G401 (cell line): ENCODE measurements at regions not wholly inside any gene's neighbourhood (a gene's known extent, or its start where the extent isn't known, plus 50 kb on each side); places are given as distances from the start of the nearest gene placed in this dataset.

Source experiments
- DNase-seq: peaks from one replicate; pipeline ENCODE4 v3.0.0-alpha.2; 2015; ENCODE audit warnings: low spot score
- in situ Hi-C: cut with HindIII; loops from 2 replicates; pipeline ENCODE4 v1.10.0; 2016; ENCODE audit warnings: low sequenced_read_pairs, mixed read lengths

GRCh38 chr1:194512957-194513356, 1326.5 kb upstream of the B3GALT2 start:
- no peak for DNase-seq
- in situ Hi-C loops = no loop called here

DNA sequence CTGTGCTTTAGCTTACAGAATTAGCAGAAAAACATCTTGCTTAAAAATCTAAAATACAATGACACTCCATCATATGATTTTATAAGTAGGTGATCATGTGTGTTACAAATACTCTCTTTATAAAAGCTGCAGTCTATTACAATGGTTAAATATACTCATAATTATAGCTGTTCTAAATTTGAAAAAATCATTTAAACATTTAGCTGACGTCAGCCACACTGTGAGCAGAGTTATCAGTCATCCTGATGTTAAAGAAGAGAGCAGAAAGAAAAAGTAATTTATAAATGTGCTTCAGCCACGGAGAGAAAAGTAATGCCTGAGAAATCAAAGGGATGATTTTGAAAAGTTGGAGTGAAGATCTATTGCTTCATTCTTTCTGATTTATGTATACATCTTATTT, 1325.9 kb upstream of the B3GALT2 start:
- in situ Hi-C loops = no loop called here
- no peak for DNase-seq

DNA sequence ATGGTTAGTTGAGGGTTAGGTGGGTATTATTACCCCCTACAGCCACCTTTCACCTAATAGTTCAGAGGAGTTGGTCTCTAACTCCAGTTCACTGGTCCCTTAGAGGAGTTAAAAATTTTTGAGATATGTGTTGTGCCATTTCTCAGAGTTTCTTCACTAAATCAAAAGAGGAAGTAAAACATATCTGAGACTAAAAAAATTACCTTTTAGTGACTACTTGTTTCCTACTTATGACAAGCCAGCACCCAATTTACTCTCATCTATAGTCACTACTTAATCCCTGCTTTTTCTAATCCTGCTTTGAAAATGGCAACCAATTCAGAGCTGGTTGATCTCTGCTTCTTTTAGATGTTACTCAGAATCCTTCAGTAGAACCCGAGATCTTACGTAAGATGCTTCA, 1316.8 kb upstream of the B3GALT2 start:
- DNase-seq = no peak
- in situ Hi-C loops = no loop called here

GRCh38 chr1:194495434-194495833, 1309.0 kb upstream of the B3GALT2 start:
- in situ Hi-C loops = no loop called here
- DNase-seq = no peak

GRCh38 chr1:194487172-194487571, 1300.8 kb upstream of the B3GALT2 start:
- in situ Hi-C loops = no loop called here

GRCh38 chr1:194485432-194485831, 1299.0 kb upstream of the B3GALT2 start:
- no peak for DNase-seq

More at GRCh38 chr1:194487172-194487571, 1300.8 kb upstream of the B3GALT2 start:
- DNase-seq = no peak

GRCh38 chr1:194478731-194479130, 1292.3 kb upstream of the B3GALT2 start:
- DNase-seq = no peak
- in situ Hi-C loops = no loop called here

More at GRCh38 chr1:194485432-194485831, 1299.0 kb upstream of the B3GALT2 start:
- in situ Hi-C loops = no loop called here

DNA sequence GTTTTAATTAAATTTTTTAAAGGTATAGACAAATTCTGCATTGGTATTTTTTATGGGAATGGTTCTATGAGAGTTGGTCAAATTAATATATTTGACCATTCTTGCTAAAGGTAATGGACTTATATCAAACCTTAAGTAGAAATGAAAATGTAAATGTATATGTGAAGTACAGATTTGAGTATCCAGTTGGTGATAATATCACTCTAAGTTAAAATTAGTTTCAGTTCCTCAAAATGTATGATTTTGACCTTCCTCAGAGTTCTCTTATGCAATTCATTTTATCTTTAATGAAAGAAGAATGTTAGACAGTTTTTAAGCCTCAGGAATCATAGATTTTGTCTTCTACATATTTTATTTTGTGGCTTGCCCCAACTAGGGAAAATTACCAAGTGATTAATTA, 1291.5 kb upstream of the B3GALT2 start:
- DNase-seq = no peak
- in situ Hi-C loops = no loop called here

- in situ Hi-C loops = no loop called here
Observed at GRCh38 chr1:194476872-194477271, 1290.5 kb upstream of the B3GALT2 start.

GRCh38 chr1:194476351-194476750, 1289.9 kb upstream of the B3GALT2 start:
- no peak for DNase-seq
- in situ Hi-C loops = no loop called here

More at GRCh38 chr1:194476872-194477271, 1290.5 kb upstream of the B3GALT2 start:
- no peak for DNase-seq

- DNase-seq = no peak
- in situ Hi-C loops = no loop called here
Observed at GRCh38 chr1:194474701-194475100, 1288.3 kb upstream of the B3GALT2 start.

GRCh38 chr1:194473766-194474165, 1287.4 kb upstream of the B3GALT2 start:
- in situ Hi-C loops = no loop called here
- DNase-seq = no peak

- in situ Hi-C loops = no loop called here
- no peak for DNase-seq
Observed at GRCh38 chr1:194469282-194469681, 1282.9 kb upstream of the B3GALT2 start.

- no peak for DNase-seq
- in situ Hi-C loops = no loop called here
Observed at GRCh38 chr1:194466706-194467105, 1280.3 kb upstream of the B3GALT2 start.

DNA sequence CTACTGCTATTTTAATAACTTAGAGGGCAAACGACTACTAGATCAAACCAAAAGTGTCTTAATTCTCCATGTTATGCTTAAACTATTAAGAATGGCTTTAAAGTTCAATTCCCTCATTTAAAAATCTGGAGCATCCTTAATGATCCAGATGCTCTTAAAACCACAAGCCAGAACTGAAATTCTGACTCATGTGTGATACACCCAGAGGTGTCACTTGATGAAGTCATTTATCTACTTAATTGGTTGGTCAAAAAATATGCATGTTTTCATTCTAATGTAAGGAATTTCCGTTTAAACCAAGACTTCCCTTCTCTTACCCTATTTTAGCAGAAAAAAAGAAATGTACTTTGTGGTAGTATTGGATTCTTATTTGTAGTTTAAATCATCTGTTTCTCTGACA, 1261.2 kb upstream of the B3GALT2 start:
- DNase-seq = no peak
- in situ Hi-C loops = no loop called here

GRCh38 chr1:194445244-194445643, 1258.8 kb upstream of the B3GALT2 start:
- no peak for DNase-seq
- in situ Hi-C loops = no loop called here

DNA sequence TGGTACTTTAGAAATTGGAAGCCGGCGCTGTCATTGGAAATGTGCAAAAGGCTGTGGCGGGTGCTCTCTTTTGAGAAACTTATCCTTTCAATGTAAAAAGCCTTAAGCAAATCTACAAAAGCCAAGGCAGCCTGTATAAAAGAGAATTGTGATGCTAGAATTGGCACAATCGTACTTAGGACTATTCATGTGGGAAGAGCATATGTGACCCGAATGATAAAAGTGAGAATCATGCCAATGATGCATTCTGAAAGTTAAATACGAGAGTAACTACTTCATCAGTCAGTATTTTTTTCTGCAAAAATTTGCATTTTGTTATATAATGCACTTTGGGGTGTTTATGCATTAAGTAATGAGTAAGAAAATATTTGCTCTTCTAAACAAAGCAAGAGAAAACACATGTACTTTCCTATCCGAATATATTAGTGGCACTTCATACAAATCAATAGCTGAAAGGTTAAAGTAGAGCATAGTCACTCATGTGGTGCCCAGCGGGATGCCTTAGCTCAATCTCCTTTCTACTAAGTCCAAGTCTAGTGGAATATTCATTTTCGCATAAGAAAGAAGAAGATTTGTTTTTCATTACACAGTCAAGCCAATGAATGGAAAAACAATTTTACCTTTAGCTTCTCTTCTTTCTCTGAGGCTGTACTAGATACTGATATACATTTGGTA, 1256.6 kb upstream of the B3GALT2 start:
- in situ Hi-C loops = no loop called here
- peak; percentile 34 for DNase-seq

GRCh38 chr1:194437135-194437534, 1250.7 kb upstream of the B3GALT2 start:
- DNase-seq = no peak
- in situ Hi-C loops = no loop called here

DNA sequence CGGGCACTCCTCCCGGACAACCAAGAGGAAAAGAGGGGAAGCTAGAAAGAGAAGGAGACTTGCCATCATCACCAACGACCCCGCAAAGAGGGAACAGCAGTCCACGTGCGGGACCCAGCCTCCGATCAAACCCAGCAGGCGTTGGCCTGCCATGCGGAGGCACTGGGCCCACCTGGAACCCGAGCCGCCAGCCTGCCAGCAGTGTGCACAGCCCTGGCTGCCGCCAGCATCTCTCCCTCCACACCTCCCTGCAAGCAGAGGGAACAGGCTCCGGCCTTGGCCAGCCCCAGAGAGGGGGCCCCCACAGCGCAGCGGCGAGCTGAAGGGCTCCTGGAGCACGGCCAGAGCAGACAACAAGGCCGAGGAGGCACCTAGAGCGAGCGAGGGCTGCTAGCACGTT, 1244.7 kb upstream of the B3GALT2 start:
- no peak for DNase-seq
- in situ Hi-C loops = no loop called here

- in situ Hi-C loops = no loop called here
- DNase-seq = no peak
Observed at GRCh38 chr1:194420706-194421105, 1234.3 kb upstream of the B3GALT2 start.

DNA sequence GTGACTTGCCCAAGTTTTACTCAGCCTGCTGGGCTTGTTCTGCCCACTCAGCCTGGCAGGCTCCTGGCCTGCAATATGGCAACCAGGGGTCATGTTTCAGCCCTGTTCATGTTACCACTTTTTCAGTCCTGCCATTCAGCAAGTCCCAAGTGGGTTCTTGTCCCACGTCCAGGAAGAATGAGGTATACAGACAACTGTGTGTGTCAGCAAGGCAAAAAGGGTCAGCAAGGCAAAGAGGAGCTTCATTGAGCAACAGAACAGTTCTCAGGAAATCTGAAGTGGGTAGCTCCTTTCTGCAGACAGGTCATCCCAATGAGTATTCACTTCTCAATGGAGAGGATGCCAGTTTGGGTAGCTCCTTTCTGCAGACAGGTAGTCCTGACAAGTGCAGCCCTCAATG, 1233.3 kb upstream of the B3GALT2 start:
- in situ Hi-C loops = no loop called here
- DNase-seq = no peak
